ENCODE measurements at regions not wholly inside any gene's neighbourhood (a gene's known extent, or its start where the extent isn't known, plus 50 kb on each side); places are given as distances from the start of the nearest gene placed in this dataset.

GRCh38 chr1:99520121-99520520, 125.8 kb upstream of the PALMD start:
- no peak for TF ChIP-seq CTCF (IDR thresholded peaks at IDR 0.05)
- Mint-ChIP-seq H3K27ac (ENCODE audit: unreplicated experiment) (no peak overlapping the region), H3K4me1 (ENCODE audit: low read depth) (peaks cover under 1% of the 10 kb centered on the region), H3K27me3 (ENCODE audit: low read depth) (peaks cover 2% of the 10 kb centered on the region), H3K4me3 (ENCODE audit: unreplicated experiment) (no peak overlapping the region), H3K9me3 (ENCODE audit: low read depth) (peaks cover 19% of the 10 kb centered on the region), H3K36me3 (ENCODE audit: low read depth) (peaks cover 4% of the 10 kb centered on the region)
- no peak for DNase-seq (ENCODE audit: low spot score)

GRCh38 chr1:99525331-99525730, 120.6 kb upstream of the PALMD start:
- Mint-ChIP-seq H3K4me3 (ENCODE audit: unreplicated experiment) (no peak overlapping the region), H3K4me1 (ENCODE audit: low read depth) (peaks cover 6% of the 10 kb centered on the region), H3K36me3 (ENCODE audit: low read depth) (no peaks in the 10 kb centered on the region), H3K27ac (ENCODE audit: unreplicated experiment) (no peak overlapping the region), H3K27me3 (ENCODE audit: low read depth) (no peaks in the 10 kb centered on the region), H3K9me3 (ENCODE audit: low read depth) (peaks cover 9% of the 10 kb centered on the region)
- TF ChIP-seq CTCF (IDR thresholded peaks at IDR 0.05), result no peak
- DNase-seq (ENCODE audit: low spot score), result no peak

GRCh38 chr1:99527078-99527477, 118.8 kb upstream of the PALMD start:
- Mint-ChIP-seq H3K36me3 (ENCODE audit: low read depth) (no peaks in the 10 kb centered on the region), H3K27ac (ENCODE audit: unreplicated experiment) (no peak overlapping the region), H3K9me3 (ENCODE audit: low read depth) (peaks cover 9% of the 10 kb centered on the region)

GRCh38 chr1:99527545-99527944, 118.4 kb upstream of the PALMD start:
- Mint-ChIP-seq H3K4me1 (ENCODE audit: low read depth) (peaks cover 6% of the 10 kb centered on the region), H3K4me3 (ENCODE audit: unreplicated experiment) (no peak overlapping the region), H3K27me3 (ENCODE audit: low read depth) (no peaks in the 10 kb centered on the region), H3K9me3 (ENCODE audit: low read depth) (peaks cover 9% of the 10 kb centered on the region), H3K27ac (ENCODE audit: unreplicated experiment) (no peak overlapping the region), H3K36me3 (ENCODE audit: low read depth) (no peaks in the 10 kb centered on the region)
- no peak for DNase-seq (ENCODE audit: low spot score)
- TF ChIP-seq CTCF (IDR thresholded peaks at IDR 0.05), result no peak

More at GRCh38 chr1:99527078-99527477, 118.8 kb upstream of the PALMD start:
- Mint-ChIP-seq H3K4me3 (ENCODE audit: unreplicated experiment) (no peak overlapping the region), H3K4me1 (ENCODE audit: low read depth) (peaks cover 6% of the 10 kb centered on the region), H3K27me3 (ENCODE audit: low read depth) (no peaks in the 10 kb centered on the region)
- DNase-seq (ENCODE audit: low spot score), result no peak
- TF ChIP-seq CTCF (IDR thresholded peaks at IDR 0.05), result peak; percentile 81

- H3K9me3 Mint-ChIP-seq (ENCODE audit: low read depth), result no peaks in the 10 kb centered on the region
- DNase-seq (ENCODE audit: low spot score), result no peak
- no peak overlapping the region for H3K27ac Mint-ChIP-seq (ENCODE audit: unreplicated experiment)
- no peak overlapping the region for H3K4me3 Mint-ChIP-seq (ENCODE audit: unreplicated experiment)
- TF ChIP-seq CTCF (IDR thresholded peaks at IDR 0.05), result no peak
- no peaks in the 10 kb centered on the region for H3K36me3 Mint-ChIP-seq (ENCODE audit: low read depth)
- no peaks in the 10 kb centered on the region for H3K27me3 Mint-ChIP-seq (ENCODE audit: low read depth)
- peaks cover 8% of the 10 kb centered on the region for H3K4me1 Mint-ChIP-seq (ENCODE audit: low read depth)
Measured at GRCh38 chr1:99529002-99529401, 116.9 kb upstream of the PALMD start.
